HG02610 (cell line): ENCODE measurements at regions not wholly inside any gene's neighbourhood (a gene's known extent, or its start where the extent isn't known, plus 50 kb on each side); places are given as distances from the start of the nearest gene placed in this dataset.

Experiments used
- ATAC-seq: cut with Tn5 transposase; IDR thresholded peaks from one replicate; pipeline ENCODE4 v1.9.1; 2021; ENCODE audit warnings: mild to moderate bottlenecking, moderate library complexity; ENCODE audit not compliant: unreplicated experiment

- no peak for ATAC-seq
These were observed 199.7 kb upstream of the CPEB2 start for GRCh38 chr4:14802596-14802995.

- ATAC-seq, result peak; percentile 54
These were observed 194.4 kb upstream of the CPEB2 start for GRCh38 chr4:14807856-14808255.

DNA sequence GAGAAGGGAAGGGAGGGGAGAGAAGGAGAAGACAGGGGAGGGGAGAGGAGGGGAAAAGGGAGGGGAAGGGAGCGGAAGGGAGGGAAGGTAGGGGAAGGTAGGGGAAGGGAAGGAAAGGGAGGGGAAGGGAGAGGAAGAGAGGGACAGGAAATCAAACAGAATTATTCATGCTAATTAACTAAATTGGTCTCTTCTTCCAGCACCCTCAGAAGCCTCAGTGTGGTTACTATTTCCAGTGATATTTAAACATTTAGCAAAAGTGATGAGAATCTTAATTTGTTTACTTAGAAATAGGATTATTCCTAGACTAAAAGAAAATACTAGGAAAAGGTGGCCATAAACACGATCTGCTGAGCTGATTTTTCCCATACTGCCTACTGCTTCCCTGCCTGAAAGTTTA, 193.1 kb upstream of the CPEB2 start:
- no peak for ATAC-seq

DNA sequence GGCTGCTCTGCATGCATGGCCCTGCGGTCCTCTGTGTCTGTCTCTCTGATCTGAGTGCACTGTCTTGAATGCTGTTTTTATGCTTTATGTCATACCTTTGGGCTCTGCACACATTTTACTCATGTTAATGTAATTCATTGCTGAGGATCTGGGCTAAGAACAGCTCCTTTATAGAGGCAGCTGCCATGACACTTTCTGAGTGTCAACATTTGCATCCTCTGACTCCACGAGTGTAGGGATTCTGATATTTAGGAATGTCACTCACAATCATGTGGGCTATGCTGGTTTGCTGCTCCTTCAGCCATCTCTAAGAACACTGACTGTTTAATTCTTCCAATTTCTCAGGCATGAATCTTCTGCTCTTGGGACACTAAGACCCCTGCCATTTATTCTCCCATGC, 192.2 kb upstream of the CPEB2 start:
- no peak for ATAC-seq

DNA sequence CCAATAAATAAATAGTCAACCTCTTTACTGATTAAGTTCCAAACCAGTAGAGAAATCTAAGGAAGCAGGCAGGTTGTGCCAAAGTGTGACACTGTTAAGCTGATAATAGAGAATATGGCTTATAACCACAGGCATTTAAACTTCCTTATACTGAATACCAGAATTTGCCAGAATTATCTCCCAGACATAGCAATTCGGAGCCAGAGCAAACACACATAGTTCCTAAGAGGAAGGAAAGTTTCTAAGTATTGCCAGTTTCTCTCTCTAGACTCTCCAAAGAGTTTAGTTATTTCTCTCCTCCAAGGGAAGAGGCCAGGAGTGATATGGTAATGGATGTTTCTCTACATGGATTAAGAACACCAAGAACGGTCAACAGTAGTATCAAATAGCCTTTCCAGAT, 191.7 kb upstream of the CPEB2 start:
- ATAC-seq, result no peak

GRCh38 chr4:14812101-14812500, 190.2 kb upstream of the CPEB2 start:
- no peak for ATAC-seq

DNA sequence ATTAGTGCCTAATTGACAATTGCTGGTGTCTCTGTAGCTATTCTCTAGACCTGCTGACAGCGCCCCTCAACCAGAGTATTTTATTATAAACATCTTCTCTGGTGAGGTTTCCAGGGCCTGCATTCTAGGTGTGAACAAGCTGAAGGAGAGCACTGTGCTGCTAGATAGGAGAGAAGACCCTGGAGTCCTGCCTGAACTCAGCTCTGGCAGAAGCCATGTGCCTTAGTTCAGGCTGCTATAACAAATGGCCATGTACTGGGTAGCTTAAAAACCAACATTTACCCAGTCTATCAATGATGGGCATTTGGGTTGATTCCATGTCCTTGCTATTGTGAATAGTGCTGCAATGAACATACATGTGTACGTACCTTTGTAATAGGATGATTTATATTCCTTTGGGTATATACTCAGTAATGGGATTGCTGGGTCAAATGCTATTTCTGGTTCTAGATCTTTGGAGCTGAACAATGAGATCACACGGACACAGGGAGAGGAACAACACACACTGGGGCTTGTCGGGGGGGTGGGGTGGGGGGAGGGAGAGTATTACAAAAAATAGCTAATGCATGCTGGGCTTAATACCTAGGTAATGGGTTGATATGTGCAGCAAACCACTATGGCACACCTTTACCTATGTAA, 185.5 kb upstream of the CPEB2 start:
- ATAC-seq, result no peak

GRCh38 chr4:14824189-14824588, 178.1 kb upstream of the CPEB2 start:
- ATAC-seq, result no peak

DNA sequence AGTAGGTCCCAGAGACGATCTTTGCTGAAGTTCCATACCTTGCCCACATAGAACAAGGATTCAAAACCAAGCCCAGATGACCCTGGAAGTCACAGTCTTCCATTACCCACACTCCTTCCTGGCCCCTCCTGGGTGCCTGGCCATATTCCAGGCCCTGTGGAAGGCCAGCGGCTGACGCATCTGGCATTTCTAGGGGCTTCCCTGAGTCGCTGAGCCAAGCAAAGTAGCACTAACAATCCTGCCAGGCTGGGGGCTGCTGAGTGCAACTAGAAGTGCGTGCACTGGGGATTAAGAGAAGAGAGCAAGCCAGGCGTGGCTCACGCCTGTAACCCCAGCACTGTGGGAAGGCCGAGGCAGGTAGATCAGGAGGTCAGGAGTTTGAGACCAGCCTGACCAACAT, 175.2 kb upstream of the CPEB2 start:
- no peak for ATAC-seq

DNA sequence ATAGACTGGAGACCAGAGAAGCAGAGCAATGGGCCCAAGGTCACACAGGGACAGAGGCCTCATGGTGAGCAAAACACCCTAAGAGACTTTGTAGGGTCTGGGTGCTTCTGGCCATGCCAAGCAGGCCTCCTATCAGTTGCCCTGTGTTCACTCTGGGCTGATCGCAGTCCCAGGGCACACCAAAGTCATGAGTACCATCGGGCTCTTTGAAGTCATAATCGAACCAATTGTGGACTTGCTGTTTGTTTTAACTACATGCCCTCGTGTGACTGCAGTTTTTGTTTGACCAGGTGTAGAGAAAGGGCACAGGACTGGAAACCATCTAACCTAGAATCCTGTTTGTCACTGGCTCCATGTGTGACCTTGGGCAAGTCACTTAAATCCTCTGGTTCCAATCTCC, 172.5 kb upstream of the CPEB2 start:
- no peak for ATAC-seq

- no peak for ATAC-seq
These were observed 170.9 kb upstream of the CPEB2 start for GRCh38 chr4:14831416-14831815.

DNA sequence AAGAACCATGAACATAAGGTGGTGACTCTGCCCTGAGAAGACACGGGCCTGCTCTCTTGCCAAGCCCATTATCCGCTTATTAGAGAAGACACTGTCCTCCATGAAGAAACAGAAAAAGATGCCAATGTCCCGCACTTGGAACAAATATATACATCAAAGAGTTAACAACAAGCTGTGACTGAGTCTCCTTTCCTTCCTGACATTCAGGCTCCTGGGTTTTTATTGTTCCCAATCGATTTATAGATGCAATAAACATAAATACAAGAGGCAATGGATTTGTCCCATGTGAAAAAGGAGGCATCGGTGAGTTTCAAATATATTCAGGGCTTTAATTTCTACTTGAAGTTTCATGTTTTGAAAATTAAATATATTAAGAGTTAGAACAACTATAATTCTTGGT, 169.2 kb upstream of the CPEB2 start:
- ATAC-seq, result no peak

GRCh38 chr4:14834382-14834781, 167.9 kb upstream of the CPEB2 start:
- no peak for ATAC-seq

DNA sequence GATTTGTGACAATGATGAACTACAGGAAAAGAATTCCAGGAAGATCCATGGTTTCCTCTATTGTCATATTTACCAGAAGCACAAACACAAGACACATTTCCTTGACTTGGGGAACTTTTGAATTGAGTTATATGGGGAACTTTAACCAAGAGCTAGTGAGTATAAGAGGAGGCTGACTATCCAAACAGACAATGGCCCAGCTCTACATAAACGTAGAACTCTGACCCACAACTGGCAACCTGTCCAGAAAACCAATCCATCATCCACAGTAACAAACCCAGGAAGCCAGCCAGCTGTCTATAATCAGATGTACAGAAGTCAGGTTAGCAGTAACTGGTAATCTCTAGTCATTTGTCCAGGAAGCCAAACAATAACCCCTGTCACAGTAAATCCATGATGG, 167.0 kb upstream of the CPEB2 start:
- ATAC-seq, result no peak

- ATAC-seq, result no peak
These were observed 166.4 kb upstream of the CPEB2 start for GRCh38 chr4:14835708-14836425.

GRCh38 chr4:14837860-14838259, 164.4 kb upstream of the CPEB2 start:
- no peak for ATAC-seq

DNA sequence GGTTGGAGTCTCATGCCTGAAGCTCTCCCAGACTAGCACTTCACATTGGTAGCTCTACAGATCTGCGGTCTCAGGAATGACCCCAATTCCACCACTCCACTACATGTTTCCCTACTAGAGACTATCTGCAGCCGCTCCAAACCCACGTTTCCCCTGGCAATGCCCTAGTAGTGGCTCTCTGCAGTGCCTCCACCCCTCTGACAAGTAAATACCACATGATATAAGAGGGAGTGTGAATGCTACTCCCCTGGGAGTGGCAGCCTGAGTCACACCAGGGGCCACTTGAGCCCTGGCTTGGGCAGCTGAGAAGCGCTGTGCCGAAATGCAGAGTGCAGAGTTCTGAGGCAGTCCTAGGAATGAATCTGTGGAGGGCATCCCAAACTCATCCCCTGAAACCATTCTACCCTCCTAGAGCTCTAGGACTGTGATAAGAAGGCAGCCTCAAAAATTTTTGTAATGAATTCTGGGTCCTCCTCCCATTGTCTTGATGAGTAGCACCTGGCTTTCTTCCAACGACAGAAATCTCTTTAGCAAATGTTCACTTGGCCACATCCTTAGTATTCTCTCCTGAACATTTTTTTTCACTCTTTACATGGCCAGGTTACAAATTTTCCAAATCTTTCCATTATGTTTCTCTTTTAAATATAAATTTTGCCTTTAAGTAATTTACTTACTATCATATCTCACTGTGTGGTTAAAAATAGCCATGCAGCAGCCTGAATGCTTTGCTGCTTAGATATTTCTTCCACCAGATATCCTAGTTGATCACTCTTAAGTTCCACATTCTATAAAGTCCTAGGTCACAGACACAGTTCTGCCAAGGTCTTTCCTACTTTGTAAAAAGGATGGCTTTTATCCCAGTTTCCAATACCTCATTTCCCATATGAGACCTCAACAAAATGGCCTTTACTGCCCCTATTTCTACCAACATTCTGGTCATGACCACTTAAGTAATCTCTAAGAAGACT, 160.2 kb upstream of the CPEB2 start:
- no peak for ATAC-seq

DNA sequence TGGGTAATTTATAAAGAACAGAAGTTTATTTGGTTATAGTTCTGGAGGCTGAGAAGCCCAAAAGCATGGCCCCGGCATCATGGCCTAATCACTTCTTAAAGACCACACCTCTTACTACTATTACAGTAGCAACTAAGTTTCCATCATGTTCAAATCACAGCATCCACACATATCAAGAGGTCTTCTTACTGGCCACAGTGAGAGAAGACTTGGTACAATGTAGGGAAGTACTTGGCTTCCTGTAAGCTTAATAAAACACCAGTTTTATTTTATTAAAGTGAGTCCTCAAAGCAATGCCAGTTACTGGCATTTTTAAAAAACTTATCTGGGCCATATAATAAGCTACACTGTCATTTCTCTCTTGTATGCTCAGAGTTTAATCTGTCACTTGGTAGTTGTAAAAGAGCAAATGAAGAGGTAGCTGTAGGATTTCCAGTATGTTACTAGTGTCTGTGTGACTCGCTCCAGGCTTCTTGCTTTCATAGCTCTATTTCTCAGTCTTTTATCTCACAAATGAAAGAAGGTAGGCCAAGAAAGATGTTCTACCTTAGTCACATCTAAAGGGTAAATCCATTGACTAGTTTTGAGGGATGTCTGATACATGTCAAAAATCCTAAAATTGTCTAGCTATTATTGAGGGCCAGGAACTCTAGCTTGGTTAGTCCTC, 159.2 kb upstream of the CPEB2 start:
- ATAC-seq, result no peak

GRCh38 chr4:14844061-14844460, 158.2 kb upstream of the CPEB2 start:
- no peak for ATAC-seq

GRCh38 chr4:14848229-14848628, 154.1 kb upstream of the CPEB2 start:
- no peak for ATAC-seq

DNA sequence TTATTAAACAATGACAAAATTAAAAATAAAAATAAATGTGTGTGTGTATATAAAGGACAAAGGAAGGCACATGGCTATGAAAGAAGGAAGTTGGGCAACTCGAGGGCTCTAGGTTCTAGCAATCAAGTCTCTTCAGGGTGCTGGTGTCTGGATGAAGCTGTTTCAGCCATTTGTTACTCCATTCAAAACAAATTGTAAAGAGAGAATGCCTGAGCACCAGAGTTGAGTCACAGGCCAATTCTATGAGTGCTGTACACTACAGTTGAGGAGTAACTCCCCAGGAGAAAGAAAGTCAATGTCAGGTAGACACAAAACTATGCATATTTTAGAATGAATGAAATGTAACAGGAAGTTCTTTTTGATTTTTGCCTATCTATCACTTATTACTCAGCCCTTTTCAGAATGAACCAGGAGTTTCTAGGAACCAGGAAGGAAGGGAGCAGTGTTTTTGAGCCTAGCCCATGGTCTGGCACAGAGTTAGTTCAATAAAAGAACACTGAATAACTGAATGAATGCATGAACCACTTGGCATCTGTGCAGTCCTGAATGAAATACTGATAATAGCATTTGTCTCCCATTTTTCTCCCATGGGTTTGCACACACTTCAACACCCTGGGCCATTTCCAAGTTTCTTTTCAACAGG, 151.7 kb upstream of the CPEB2 start:
- ATAC-seq, result no peak
